Osteoblast (primary cell): ENCODE measurements at regions not wholly inside any gene's neighbourhood (a gene's known extent, or its start where the extent isn't known, plus 50 kb on each side); places are given as distances from the start of the nearest gene placed in this dataset.

Experiments used
- DNase-seq: peaks from one replicate; pipeline ENCODE4 v3.0.0; 2011; ENCODE audit warnings: low spot score, mixed read lengths; ENCODE audit not compliant: insufficient read length; ENCODE audit errors: missing footprints
- H2AFZ ChIP-seq: 2 replicates; pipeline ENCODE4 v1.6.0; 2011; ENCODE audit warnings: mild to moderate bottlenecking, low read length
- H3K27ac ChIP-seq: 2 replicates; pipeline ENCODE4 v1.5.1; 2011; ENCODE audit warnings: mild to moderate bottlenecking, low read depth, low read length, moderate library complexity
- H3K27me3 ChIP-seq: 2 replicates; pipeline ENCODE4 v1.6.0; 2012; ENCODE audit warnings: mild to moderate bottlenecking, control low read depth, inconsistent platforms, low read length, moderate library complexity; ENCODE audit not compliant: insufficient read depth
- H3K36me3 ChIP-seq: 2 replicates; pipeline ENCODE4 v1.5.1; 2011; ENCODE audit warnings: mild to moderate bottlenecking, low read length, control low read depth, moderate library complexity; ENCODE audit not compliant: insufficient read depth
- H3K4me1 ChIP-seq: 2 replicates; pipeline ENCODE4 v1.5.1; 2011; ENCODE audit warnings: mild to moderate bottlenecking, low read length, control low read depth, moderate library complexity; ENCODE audit not compliant: insufficient read depth
- H3K4me2 ChIP-seq: 2 replicates; pipeline ENCODE4 v1.6.0; 2011; ENCODE audit warnings: mild to moderate bottlenecking, low read length; ENCODE audit not compliant: insufficient read depth
- H3K4me3 ChIP-seq: fragments of 200-600 bp; sonication (generic); 3 replicates; pipeline ENCODE4 v1.5.1; 2012; ENCODE audit warnings: mild to moderate bottlenecking, low read length, inconsistent platforms; ENCODE audit not compliant: insufficient read depth
- H3K79me2 ChIP-seq: 2 replicates; pipeline ENCODE4 v1.6.0; 2012; ENCODE audit warnings: mild to moderate bottlenecking, low read length, control low read depth, inconsistent platforms; ENCODE audit not compliant: insufficient read depth
- H3K9me3 ChIP-seq: 2 replicates; pipeline ENCODE4 v1.5.1; 2011; ENCODE audit warnings: low read depth, low read length, control low read depth
- H4K20me1 ChIP-seq: 2 replicates; pipeline ENCODE4 v1.6.0; 2012; ENCODE audit warnings: mild to moderate bottlenecking, low read length, control low read depth; ENCODE audit not compliant: insufficient read depth
- TF ChIP-seq, protein P1 (sequence below): IDR thresholded peaks from 2 replicates; pipeline ENCODE4 v1.5.1; 2011; ENCODE audit warnings: mild to moderate bottlenecking, low read depth, low read length, moderate library complexity; ENCODE audit errors: extremely low read depth

DNA sequence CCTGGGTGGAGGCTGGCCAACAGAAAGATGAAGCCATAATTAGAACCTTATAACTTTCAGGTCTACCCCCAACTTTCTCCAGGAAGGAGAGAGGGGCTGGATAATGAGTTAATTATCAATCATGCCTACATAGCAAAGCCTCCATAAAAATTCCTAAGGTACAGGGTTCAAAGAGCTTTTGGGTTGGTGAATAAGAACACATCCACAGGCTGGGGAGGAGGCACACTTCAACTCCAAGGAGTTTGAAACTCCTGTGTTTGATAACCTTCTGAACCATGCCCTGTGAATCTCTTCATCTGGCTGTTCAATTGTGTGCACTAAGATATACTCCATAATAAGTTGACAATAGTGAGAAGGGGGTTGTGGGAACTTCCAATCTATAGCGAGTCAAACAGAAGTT is 552.3 kb downstream of the TDRD15 start:
- H2AFZ ChIP-seq: no peak overlapping the region
- no peaks in the 10 kb centered on the region for H3K36me3 ChIP-seq
- no peaks in the 10 kb centered on the region for H3K27me3 ChIP-seq
- no peaks in the 10 kb centered on the region for H3K79me2 ChIP-seq
- TF ChIP-seq, protein P1, sequence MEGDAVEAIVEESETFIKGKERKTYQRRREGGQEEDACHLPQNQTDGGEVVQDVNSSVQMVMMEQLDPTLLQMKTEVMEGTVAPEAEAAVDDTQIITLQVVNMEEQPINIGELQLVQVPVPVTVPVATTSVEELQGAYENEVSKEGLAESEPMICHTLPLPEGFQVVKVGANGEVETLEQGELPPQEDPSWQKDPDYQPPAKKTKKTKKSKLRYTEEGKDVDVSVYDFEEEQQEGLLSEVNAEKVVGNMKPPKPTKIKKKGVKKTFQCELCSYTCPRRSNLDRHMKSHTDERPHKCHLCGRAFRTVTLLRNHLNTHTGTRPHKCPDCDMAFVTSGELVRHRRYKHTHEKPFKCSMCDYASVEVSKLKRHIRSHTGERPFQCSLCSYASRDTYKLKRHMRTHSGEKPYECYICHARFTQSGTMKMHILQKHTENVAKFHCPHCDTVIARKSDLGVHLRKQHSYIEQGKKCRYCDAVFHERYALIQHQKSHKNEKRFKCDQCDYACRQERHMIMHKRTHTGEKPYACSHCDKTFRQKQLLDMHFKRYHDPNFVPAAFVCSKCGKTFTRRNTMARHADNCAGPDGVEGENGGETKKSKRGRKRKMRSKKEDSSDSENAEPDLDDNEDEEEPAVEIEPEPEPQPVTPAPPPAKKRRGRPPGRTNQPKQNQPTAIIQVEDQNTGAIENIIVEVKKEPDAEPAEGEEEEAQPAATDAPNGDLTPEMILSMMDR: no peak
- H3K4me2 ChIP-seq: no peak overlapping the region
- DNase-seq: no peak
- peaks cover 1% of the 10 kb centered on the region for H3K9me3 ChIP-seq
- H4K20me1 ChIP-seq: no peaks in the 10 kb centered on the region
- H3K27ac ChIP-seq: no peak overlapping the region
- H3K4me1 ChIP-seq: no peaks in the 10 kb centered on the region
- H3K4me3 ChIP-seq: no peak overlapping the region

DNA sequence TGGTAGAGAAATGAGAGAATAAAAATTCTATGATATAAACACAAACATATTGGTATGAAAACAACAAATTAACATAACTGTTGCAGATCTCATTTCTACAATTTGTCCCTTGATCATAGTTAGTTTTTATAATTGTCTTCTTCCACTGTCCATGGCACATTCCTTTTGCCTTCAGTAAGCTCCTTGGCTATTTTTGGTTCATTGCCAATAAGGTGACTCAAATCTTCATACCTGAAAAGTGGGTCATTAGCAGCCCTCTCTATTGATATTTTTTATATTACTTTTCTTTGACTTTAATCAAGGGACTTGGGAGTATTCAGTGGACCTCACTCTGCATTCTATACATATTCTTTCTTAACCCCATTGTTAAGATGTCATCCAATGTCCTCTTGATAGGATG is 552.9 kb downstream of the TDRD15 start:
- Histone ChIP-seq H3K4me2 (no peak overlapping the region), H2AFZ (no peak overlapping the region), H3K4me3 (no peak overlapping the region), H3K27me3 (no peaks in the 10 kb centered on the region), H3K9me3 (peaks cover 1% of the 10 kb centered on the region), H3K36me3 (no peaks in the 10 kb centered on the region), H3K27ac (no peak overlapping the region), H3K4me1 (no peaks in the 10 kb centered on the region), H4K20me1 (no peaks in the 10 kb centered on the region), H3K79me2 (no peaks in the 10 kb centered on the region)
- DNase-seq: no peak
- TF ChIP-seq, protein P1: no peak

DNA sequence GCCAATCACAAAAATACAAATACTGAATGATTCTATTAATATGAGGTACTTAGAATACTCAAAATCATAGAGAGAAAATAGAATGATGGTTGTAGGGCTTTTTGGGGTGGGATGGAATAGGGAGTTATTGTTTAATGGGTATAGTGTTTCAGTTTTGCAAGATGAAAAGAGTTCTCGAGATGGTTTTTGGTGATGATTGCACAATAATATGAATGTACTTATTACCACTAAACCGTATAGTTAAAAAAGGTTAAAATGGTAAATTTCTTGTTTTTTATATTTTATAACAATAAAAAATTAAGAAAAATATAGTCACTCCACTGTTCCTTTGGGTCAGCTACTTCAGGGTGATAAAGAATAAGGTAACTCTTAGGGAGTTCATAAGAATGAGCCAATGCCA is 560.1 kb downstream of the TDRD15 start:
- no peak overlapping the region for H3K4me3 ChIP-seq
- H3K9me3 ChIP-seq: no peaks in the 10 kb centered on the region
- TF ChIP-seq, protein P1: no peak
- no peaks in the 10 kb centered on the region for H3K36me3 ChIP-seq
- H3K4me2 ChIP-seq: no peak overlapping the region
- no peak overlapping the region for H2AFZ ChIP-seq
- no peaks in the 10 kb centered on the region for H3K27me3 ChIP-seq
- H3K4me1 ChIP-seq: no peaks in the 10 kb centered on the region
- DNase-seq: no peak
- no peaks in the 10 kb centered on the region for H4K20me1 ChIP-seq
- no peak overlapping the region for H3K27ac ChIP-seq
- H3K79me2 ChIP-seq: no peaks in the 10 kb centered on the region

DNA sequence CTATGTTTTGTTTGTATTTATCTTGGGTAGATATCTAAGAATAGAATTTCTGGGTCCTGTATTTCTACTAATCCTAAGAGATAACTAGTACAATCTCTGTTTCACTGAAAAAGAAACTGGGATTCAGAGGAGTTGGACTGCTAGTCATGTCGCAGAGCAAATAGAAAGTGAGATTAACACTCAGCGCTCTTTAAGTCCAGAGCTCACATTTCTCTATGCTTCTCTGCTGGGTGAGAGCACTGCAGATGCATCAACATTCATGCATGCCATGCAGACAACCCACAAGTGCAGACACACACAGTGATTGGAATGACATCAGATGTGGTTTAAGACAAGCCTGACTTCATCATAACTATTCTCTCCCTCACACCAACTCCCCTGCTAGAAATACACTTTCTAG is 563.8 kb downstream of the TDRD15 start:
- Histone ChIP-seq H3K36me3 (no peaks in the 10 kb centered on the region), H3K9me3 (no peaks in the 10 kb centered on the region), H3K79me2 (no peaks in the 10 kb centered on the region), H3K4me2 (no peak overlapping the region), H2AFZ (no peak overlapping the region), H3K4me1 (no peaks in the 10 kb centered on the region), H3K4me3 (no peak overlapping the region), H4K20me1 (no peaks in the 10 kb centered on the region), H3K27ac (no peak overlapping the region), H3K27me3 (no peaks in the 10 kb centered on the region)
- DNase-seq: no peak
- TF ChIP-seq, protein P1: no peak
